GM19372 (cell line): ENCODE measurements at regions not wholly inside any gene's neighbourhood (a gene's known extent, or its start where the extent isn't known, plus 50 kb on each side); places are given as distances from the start of the nearest gene placed in this dataset.
"Not testable (repeated sequence)": the region's sequence is repeated elsewhere in the genome, so short reads cannot be mapped to it uniquely, and the experiment has no call there.

Source experiments
- ATAC-seq: cut with Tn5 transposase; IDR thresholded peaks from one replicate; pipeline ENCODE4 v1.9.1; 2021; ENCODE audit warnings: mild to moderate bottlenecking, low read depth, moderate library complexity; ENCODE audit not compliant: unreplicated experiment

DNA sequence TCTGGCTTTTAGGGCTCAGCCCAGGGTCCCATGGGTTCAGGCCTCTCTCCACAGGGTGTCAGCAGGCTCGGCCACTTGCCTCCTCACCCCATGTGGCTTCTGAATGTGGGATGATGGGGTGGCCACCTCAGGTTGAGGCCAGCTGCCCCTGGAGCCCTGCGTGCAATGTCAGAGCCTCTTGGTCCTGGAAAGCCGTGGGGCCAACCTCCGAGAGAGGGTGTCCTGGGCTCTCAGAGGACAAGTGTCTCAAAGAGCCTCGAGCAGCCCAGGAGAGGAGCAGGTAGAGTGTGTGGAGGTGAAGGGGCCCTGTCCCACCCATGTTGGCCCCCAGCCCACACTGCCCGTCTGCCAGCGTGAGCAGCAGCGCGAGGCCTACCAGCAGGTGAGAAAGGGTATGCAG is 86.0 kb downstream of the PLXNA1 start:
- no peak for ATAC-seq

DNA sequence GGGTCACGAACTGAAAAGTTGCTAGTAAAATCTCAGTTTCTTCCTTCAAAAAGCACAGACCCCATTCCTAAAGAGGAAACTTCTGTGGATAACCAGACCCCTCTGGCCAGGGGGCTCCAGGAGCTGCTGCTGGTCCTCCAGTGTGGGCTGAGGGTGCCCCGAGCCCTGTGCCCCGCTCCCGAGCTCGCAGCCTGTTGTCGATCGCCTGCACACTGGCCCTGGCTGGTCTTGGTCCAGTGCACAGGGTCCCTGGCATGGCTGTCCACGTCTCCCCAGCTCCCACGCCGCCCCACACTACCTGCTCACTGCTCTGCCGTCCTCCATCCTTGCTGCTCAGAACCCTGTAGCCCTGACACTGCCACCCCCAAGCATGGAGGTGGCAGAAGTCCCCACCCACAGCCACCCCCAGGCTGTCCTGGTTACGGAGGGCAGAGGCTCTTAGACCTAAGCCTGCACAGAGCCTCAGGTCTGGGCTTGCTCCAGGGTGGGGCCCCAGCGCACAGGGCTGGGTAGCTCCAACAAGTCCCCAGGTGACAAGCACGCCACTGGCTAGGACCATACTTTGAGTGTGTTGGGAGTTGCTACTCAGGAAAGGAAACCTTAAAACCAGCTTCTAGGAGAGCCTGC is 87.0 kb downstream of the PLXNA1 start:
- ATAC-seq = no peak

DNA sequence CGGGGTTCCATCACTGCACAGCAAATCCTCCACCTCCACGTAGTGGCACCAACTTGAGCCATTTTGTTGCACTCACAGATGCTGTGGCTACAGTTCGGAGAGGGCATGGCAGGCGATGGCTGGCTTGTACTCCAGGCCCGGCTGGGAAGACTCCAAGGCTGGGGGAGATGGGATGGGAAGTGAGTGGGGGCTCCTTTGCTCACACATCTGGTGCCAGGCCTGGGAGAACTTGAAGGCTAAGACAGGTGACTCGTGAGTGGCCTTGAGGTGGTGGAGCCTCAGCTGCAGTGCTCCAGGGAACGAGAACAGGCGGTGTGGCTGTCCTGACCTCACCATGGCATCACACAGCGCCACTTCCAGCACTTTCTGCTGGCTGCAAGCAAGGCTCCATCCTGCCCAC is 87.9 kb downstream of the PLXNA1 start:
- ATAC-seq = no peak

DNA sequence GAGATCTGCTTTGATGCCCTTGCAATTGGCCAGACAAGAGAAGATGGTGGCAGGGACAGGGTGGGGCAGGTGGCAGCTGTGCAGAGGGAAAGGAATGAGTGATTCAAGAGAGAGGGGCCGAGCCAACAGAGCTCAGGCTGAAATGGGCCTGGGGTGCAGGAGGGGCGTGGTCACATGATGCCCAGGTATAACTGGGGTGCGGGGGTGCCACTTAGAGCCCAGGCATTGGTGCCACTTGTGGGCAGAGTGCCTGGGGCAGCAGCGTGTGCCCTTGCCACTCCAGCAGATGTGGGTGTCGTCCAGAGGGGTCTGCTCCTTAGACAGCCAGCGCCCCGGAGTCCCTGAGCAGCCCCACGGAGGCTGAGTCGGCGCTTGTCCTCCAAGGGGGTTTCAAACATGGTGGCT is 88.7 kb downstream of the PLXNA1 start:
- no peak for ATAC-seq

DNA sequence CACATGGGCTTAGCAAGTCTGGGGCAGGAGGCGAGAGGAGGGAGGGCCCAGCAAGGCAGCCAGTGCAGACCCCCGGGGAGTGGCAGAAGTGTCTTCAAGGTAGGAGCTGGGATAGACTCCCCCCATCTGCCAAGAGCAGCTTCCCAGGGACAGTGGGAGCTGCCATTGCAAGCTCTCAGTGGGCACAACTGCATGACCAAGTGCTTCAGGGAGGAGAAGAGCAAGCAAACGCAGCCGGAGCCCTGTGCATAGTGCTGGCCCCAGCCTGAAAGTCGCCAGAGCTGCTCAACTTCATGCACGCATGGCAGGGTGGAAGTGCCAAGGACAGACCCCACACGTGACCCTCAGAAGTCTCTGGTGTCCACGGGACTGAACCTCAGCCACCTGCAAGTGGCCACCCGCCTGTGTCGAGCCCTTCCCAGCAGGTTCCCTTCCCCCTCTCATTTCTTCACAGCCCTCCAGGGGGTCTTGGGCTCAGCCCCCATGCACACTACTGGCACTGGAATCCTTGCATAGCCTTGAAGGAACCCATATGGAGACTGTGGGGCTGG is 89.4 kb downstream of the PLXNA1 start:
- ATAC-seq = no peak

DNA sequence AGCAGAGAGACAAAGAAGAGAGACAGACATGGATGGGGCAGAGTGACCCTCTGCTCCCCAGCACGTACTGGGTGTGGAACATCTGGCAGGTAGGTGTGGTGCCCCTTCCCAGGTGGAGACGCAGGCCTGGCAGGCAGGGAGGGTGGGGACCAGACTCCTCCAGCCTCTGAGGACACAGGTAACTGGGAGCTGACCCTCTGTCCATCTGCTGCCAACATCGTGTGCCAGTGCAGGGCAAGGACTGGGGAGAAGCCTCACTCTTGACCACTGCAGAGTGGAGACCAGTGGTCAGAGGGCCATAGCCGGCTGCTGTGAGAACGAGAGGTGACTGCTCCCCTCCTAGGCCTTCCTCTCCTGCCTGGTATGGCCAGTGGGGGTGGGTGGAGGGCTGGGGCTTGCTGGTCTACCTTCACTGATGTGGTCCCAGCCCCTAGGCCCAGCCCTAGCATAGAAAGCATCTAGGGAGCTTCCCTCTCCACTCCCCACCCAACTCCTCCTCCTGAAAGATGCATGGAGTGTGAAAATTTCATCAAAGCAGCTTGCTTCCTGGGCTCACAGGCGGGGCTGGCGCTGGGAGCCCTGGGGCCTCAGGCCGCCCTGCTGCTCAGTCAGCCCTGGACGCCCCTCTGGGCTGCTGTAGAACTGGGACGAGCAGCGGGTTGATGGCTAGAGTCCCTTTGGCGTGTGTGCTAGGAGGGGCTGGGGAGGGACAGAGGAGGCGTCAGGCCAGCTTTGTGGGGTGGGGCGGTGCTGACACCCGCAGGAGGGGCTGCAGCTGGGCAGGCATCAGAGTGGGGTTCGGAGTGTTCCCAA is 90.3 kb downstream of the PLXNA1 start:
- ATAC-seq = no peak

DNA sequence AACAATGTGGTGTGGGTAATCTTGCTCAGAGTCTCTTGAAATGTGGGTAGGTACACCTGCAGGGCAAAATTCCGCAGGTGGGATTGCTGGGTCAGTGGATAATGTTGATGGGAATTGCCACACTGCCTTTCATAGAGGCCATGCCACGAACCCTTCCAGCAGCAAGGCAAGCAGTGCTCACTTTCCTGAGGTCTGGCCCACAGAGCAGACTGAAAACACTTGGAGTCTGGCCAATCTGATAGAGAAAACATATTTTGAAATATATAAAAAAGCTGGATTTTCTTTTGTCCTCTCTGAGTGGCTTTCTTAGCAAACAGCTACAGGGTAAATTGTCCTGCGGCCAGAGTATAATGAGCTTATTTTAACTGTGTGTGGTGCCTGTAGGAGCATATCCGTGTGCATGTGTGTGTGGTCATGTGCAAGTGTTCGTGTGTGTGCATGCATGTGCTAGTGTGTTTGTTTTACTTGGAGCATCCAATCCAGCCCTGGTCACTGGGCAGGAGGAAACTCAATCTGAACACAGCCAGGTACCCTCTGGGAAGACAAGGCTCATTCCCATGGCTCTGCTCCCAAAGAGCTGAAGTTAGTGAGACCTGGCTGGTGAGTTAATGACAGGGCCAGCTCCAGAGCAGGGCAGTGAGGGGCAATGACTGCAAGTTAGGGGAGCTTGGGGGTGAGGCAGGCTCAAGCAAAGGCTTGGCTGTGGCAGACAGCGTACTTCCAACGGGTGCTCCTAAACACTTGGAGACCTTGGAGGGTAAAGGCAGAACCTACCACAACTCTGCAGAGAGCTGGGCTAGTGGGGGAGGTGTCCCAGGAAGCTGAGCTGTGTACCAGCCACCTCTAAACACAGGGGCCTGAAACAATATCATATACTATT is 91.3 kb downstream of the PLXNA1 start:
- no peak for ATAC-seq

DNA sequence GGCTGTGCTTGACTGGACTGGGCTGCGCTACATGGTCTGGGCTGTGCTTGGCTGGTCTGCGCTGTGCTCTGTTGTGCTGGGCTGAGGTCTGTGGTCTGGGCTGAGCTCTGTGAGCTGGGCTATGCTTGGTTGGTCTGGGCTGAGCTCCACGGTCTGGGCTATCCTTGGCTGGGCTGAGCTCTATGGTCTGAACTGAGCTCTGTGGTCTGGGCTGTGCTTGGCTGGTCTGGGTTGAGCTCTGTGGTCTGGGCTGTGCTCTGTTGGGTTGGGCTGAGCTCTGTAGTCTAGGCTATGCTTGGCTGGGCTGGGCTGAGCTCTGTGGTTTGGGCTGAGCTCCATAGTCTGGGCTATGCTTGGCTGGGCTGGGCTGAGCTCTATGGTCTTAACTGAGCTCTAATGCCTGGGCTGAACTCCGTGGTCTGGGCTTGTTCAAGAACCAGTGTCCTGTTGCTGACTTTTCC is 92.0 kb downstream of the PLXNA1 start:
- peak; percentile 80 for ATAC-seq

DNA sequence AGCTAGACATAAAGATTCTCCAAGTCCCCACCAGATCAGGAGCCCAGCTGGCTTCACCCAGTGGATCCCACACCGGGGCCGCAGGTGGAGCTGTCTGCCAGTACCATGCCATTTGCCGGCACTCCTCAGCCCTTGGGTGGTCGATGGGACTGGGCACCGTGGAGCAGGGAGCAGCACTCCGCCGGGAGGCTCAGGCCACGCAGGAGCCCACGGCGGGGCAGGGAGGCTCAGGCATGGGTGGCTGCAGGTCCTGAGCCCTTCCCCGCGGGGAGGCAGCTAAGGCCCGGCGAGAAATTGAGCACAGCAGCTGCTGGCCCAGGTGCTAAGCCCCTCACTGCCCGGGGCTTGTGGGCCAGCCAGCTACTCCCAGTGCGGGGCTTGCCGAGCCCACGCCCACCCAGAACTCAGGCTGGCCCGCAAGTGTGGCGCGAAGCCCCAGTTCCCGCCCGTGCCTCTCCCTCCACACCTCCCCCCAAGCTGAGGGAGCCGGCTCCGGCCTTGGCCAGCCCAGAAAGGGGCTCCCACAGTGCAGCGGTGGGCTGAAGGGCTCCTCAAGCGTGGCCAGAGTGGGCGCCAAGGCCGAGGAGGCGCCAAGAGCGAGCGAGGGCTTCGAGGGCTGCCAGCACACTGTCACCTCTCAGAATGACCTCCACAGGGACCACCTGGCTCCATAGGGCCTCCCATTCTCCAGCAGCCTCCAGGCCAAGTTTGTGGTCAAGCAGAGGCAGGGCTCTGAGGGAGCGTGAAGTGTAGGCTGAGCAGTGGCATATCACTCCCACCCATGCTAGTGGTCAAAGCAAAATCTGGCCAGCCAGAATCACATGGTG is 93.5 kb downstream of the PLXNA1 start:
- not testable (repeated sequence) for ATAC-seq

DNA sequence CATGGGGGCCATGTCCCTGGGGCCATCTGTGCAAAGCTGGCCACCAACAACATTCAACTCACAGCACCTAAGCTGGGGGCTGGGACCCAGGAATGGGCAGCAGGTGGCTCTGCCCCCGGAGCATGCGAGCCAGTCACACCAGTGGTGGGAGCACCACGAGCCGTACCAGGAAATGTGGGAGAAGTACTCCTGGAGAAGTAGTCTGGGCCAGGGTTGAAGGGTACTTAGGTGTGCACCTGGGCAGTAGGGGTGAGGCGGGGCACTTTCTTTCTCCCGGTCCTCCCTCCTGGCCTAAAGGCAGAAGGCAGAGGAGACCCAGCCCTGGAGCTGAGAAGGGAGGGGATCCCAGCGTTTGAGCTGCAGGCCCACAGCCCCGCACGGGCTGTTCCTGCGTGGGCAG is 94.2 kb downstream of the PLXNA1 start:
- no peak for ATAC-seq

DNA sequence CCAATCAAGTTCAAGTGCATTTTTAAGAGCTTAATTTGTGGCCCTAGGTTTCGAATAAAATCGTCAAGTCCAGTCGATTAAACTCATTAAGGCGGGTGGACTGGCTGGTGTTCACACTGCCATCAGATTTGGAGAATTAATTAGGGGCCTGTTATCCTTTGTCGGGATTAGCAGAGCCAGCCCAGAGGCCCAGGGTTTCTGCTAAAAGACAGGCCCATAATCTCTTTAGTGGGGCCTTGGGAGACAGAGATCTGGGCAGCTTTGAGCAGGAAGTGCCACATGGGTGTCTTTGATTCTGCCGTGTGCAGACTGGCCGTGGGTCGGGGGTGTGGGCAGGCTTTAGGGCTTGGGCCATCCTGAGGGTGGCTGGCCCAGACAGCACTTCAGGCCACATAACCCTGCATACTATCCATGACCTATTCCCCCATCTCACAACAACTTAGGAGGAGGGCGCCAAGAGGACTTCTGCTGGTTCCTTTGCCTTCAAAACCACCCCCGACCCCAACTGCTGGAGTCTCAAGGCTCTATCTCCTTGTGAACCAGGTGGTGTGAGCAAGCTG is 94.7 kb downstream of the PLXNA1 start:
- ATAC-seq = no peak

DNA sequence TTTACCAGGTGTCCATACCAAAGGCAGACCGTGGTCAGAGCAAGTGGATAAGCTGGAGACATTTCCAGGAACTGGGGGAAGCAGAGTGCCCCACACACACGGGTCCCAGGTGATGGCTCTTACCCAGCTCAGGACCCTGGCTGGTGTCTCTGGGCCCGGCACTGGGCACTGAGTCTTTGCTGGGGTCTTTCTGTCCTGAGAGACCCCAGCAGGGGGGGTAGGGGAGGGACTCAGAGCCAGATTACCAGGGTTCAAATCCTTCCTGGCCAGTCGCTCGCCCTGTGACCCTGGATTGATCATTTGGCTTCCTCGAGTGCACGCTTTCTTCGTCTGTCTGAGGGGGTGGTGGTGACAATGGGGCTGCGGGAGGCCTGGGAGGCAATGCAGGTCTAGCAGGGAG is 95.7 kb downstream of the PLXNA1 start:
- ATAC-seq = no peak

DNA sequence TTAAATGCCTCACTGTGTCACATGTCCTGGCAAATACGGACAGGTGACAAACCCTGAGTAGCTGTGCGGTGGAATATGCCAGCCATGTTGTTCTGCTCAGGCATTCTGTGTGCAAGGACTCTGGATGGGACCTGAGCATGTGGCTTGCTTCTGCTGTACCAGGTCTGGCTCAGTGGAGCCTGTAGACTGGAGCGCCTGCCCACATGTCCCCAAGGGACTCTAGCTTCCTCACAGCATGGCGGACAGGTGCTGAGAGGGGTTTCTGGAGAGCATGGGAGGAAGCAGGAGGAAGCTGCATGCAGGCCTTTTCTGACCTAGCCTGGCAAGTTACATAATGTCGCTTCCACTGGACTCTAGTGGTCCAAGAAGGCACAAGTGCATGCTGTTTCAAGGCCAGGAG is 96.3 kb downstream of the PLXNA1 start:
- no peak for ATAC-seq

DNA sequence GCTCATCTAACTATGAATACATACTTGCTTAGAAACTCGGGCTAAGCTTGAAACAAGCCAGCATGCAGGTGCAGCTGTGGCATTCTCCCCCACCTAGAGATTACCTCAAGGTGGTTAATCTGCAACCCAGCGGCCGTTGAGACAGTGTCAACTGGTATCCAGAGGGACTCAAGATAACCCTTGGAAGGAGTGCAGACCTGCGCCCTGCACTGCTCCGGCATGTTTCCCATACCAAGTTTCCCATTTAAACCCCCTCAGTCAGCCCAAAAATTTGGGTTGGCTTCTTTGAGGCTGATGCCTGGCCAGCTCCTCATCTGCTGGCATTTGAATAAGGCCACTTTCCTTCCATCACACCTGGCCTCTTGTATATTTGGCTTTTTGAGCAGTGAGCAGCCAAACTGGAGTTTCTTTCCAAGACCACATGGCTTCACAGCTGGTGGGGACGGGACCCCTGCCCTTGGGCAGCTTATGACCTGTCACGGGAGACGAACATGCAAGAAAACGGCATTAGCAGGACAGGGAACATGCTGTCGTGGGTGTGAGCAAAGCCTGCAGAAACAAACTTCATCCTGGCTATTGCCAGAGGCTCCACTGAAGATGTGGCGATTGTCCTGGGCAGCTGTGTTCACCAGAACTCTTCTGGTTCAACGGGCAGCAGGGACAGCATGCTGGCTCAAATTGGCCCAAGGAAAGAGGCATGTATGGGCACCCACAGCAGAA is 98.2 kb downstream of the PLXNA1 start:
- ATAC-seq = no peak

DNA sequence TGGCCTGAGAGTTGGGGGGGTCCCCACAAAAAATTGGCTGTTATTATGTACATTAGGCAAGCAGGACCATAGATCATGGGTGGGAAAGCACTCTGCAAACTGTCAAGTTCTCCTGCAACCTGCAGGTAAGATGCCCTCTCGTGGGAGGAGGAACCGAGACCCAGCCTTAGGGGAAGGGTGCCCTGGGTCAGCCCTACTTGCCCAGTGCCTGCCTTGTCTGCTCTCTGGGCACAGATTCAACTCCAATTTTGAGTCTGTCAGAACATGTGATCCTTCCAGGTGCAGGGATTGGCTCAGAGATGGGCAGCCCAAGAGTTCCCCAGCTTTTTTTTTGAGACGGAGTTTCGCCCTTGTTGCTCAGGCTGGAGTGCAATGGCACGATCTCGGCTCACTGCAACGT is 99.2 kb downstream of the PLXNA1 start:
- ATAC-seq = no peak

DNA sequence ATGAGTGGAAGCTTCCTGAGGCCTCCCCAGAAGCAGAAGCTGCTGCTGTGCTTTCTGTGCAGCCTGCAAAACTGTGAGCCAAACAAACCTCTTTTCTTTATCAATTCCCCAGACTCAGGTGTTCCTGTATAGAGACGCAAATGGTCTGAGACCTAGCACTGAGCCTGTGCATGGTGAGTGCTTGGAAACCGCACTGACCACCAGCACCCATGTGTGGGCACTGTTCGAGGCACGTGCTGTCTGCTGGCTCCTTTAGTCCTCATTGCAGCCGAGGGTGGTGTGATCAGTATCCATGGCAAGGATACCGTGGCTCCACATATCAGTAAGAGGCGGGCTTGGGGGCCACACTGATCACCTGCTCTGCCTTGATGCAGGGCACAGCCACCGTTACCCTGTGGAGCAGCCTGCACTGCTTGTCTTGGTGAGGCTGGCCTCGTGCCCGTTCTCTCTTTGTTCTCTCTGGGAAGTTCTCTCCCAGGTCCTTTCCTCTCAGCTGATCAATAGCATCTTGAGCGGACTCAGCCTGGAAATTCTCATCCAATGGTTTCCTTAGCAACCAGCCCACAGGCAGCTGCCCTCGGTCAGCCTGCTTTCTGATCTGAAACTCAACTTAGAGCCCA is 101.0 kb downstream of the PLXNA1 start:
- ATAC-seq = no peak

DNA sequence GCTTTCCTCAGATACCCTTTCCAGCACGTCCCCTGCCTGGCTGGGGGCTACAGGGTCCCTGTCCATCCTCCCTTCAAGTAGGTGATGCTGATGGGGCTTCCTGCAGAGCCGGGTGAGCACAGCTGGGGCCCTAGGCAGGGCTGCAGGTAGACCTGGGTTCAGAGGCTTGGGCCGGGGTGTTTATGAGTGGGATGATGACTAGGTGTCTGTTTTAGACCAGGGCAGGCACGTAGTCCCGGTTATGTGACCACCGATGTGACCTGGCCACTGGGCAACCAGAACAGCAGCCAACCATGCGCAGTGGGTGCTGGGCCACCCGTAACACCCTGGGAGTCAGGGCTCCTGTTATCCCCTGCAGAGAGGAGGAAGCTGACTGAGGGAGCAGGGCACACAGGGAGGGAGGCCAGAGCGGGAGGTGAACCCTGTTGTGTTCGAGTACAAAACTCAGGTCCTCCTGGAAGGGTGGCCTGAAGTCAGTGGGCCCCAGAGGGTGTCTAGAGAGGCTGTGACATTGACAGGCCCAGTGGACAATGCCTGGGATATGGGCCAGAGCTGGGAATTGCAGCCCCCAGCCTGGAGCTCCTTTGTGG is 101.6 kb downstream of the PLXNA1 start:
- ATAC-seq = no peak

DNA sequence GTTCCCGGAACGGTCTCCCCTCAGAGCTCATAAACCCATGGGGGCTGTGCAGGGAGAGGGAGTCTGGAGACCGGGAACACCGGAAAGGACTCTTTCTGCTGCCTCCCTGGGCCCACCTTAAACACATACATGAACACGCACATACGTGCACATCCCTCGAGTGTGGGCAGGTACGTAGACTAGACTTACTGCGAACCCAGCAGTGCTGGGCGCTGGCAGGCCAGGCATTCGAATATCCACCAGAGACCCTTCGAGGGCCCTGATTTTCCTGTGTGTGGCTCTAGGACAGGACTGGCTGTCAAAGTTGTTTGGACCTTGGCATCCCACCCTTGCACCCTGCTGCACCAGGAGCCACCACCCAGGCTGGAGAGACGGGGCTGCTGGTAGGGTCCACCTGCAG is 102.7 kb downstream of the PLXNA1 start:
- no peak for ATAC-seq
